ENCODE measurements at regions not wholly inside any gene's neighbourhood (a gene's known extent, or its start where the extent isn't known, plus 50 kb on each side); places are given as distances from the start of the nearest gene placed in this dataset.
A peak's percentile ranks its signal among the peaks of the same experiment; 100 is the strongest.

DNA sequence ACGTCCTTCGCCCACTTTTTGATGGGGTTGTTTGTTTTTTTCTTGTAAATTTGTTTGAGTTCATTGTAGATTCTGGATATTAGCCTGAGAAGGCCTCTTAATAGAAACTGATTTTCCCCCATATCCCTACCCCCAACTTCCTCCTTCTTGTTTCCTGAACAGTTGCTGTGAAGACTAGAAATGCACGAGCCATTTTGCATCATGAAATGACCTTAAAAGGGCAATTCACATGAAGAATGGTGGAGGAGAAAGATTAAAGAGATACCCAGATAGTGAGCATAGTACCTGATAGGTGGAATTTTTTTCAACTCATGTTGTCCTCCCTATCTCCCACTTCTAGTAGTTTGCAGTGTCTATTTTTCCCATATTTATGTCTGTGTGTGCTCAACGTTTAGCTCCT is 55.2 kb upstream of the KCNH8 start:
- DNase-seq: no peak

DNA sequence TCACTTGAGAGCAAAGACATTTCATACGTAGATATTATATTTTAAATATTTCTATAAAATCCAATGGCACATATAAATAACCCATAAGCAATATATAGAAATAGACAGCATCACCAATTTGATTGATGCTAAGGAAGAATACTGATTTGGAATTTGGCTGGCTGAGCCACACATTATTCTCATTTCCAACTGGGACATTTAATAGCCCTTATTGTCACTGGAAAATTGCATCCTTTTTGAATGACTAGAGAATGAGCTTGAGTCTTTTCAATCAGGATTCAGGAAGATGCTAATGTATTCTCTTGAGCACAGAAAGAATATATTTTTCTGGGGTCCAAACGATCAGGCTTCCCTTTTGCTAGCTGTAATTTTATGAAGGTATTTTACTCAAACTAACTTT is 70.9 kb upstream of the KCNH8 start:
- no peak for DNase-seq

GRCh38 chr3:19075037-19075436 is 73.3 kb upstream of the KCNH8 start:
- no peak for DNase-seq

DNA sequence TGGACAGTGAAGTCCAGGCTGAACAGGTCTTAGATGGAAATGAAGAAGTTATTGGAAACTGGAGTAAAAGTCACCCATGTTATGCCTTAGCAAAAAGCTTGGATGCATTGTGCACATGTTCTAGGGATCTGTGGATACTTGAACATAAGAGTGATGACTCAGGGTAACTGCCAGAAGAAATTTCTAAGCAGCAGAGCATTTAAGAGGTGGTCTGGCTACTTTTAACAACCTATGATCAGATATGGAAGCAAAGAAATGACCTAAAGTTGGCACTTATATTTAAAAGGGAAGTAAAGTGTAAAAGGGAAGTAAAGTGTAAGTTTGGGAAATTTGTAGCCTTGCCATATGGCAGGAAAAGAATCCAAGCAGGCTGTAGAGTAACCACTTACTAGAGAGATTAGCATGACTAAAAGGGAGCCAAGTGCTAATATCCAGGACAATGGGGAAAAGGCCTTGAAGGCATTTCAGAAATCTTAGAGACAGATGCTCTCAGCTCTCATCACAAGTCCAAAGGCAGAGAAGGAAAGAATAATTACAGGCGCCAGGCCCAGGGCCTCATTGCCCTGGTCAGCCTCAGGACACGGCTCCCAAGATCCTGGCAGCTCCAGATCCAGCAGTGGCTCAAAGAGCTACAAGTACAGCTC is 73.9 kb upstream of the KCNH8 start:
- peak; percentile 6 for DNase-seq

DNA sequence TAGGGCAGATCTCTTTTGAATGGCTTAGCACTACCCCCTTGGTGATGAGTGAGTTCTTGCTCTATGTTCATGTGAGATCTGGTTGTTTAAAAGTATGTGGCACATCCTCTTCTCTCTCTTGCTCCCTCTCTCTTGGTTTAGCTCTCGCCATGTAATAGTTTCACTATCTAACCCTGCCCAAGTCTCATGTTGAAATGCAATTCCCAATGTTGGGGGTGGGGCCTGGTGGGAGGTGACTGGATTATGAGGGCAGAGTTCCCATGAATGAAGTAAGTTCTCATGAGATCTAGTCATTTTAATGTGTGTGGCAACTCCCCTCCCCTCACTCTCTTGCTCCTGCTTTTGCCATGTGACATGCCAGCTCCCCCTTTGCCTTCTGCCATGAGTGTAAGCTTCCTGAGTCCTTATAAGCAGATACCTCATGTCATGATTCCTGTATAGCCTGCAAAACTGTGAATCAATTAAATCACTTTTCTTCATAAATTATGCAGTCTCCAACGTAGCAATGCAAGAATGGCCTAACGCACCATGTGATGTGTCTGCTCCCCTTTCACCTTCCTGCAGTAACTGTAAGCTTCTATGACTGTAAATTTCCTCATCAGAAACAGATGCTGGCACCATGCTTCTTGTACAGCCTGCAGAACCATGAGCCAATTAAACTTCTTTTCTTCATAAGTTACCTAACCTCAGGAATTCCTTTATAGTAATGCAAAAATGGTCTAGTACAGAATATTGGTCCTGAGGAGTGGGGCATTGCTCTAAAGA is 74.8 kb upstream of the KCNH8 start:
- DNase-seq: peak; percentile 5

- DNase-seq: no peak
Observed at GRCh38 chr3:19070325-19070724, 78.0 kb upstream of the KCNH8 start.

DNA sequence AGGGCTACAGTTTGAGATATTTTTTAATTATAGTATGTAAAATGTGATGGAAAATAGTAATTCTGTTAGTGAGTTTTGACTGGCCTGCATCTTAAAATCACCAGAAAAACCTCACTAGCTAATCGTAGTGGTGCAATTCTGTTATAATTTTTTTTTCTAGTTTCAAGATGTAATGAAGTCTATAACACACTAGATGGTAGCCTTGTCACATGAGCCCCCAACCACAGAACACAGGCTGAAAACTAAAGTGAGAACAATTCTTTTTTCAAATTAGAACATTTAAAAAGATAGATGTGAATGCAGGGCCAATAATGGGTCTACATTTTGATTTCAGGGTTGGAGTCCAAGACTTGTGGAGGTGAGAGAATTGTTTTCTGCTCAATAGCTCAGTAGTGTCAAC is 83.3 kb upstream of the KCNH8 start:
- DNase-seq: no peak

GRCh38 chr3:19063936-19064335 is 84.4 kb upstream of the KCNH8 start:
- DNase-seq: no peak

DNA sequence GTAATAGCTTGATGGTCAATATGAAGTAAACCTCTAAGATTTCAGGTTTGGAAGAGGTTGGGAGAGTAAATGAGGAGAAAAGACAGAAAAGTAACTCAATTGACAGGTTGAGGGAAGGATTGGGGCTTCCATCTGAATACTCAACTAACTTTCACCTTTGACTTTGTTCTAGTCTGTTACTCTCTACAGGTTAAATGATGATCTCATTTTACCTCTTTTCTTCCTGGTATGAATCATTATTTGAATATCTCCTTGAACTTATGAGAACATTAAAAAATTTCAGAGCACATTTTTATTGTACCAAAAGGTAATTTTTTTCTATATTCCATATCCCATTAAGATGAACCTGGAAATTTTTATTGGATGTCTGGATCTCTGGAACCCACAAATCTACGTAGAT is 87.9 kb upstream of the KCNH8 start:
- DNase-seq: no peak

DNA sequence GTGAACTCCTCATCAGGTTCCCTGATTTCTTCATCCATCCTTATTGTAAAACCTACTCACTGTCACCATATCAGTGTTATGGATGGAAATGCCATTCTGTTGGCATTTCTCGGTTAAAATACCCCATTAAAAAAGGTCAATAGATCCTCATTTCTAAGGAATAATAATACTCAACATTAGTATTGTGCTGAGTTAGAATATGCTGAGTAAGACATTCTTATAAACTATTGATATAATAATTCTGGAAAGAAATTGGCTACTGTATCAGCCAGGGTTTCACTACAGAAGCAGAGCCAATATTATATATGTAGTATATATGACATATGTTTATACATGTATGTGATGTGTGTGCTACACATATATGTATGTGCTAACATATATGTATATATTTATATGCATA is 95.4 kb upstream of the KCNH8 start:
- no peak for DNase-seq

- peak; percentile 1 for DNase-seq
Observed at GRCh38 chr3:19046440-19046839, 101.9 kb upstream of the KCNH8 start.

GRCh38 chr3:19030522-19030839 is 117.8 kb upstream of the KCNH8 start:
- DNase-seq: no peak

- no peak for DNase-seq
Observed at GRCh38 chr3:19029837-19030521, 118.3 kb upstream of the KCNH8 start.

DNA sequence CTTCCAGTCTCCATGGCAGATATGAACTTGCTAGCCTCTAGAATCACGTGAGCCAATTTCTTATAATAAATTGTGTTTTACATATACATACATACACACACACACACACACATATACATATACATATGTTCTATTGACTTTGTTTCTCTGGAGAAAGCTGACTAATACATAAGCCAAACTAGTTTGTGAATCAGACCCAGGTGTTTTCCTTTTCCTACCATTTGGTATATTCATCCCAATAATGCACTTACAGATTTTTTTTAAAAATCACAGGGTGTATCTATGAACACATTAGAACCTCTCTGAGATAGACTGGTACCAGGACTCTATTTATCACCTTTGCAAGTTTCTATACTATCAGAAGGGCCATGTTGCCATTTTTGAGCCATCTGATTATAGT is 122.9 kb upstream of the KCNH8 start:
- no peak for DNase-seq

GRCh38 chr3:19022546-19022945 is 125.8 kb upstream of the KCNH8 start:
- no peak for DNase-seq

- DNase-seq: no peak
Observed at GRCh38 chr3:19016851-19017250, 131.5 kb upstream of the KCNH8 start.

GRCh38 chr3:19013879-19014278 is 134.4 kb upstream of the KCNH8 start:
- DNase-seq: no peak

GRCh38 chr3:19012846-19013245 is 135.5 kb upstream of the KCNH8 start:
- DNase-seq: no peak

GRCh38 chr3:19002606-19003005 is 145.7 kb upstream of the KCNH8 start:
- DNase-seq: no peak

GRCh38 chr3:18998069-18998468 is 150.2 kb upstream of the KCNH8 start:
- no peak for DNase-seq

DNA sequence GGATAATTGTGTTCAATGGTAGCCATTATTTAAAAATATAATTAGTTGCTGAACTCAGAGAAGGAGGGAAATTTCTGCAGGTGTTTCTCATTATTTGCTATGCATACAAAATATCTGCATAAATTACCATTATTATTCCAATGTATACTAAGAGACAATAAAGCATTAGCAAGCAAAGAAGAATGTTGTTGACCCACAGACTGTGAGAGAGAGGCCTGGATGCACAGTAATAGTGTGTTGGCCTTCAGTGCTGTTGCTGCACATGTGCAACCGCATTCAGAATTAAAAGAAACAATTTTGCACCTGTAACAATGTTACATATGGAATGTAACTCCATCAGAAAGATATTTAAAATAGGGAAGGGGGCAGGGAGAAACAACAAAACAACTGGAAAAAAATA is 155.6 kb upstream of the KCNH8 start:
- DNase-seq: no peak

- DNase-seq: no peak
Observed at GRCh38 chr3:18989237-18989795, 159.0 kb upstream of the KCNH8 start.

DNA sequence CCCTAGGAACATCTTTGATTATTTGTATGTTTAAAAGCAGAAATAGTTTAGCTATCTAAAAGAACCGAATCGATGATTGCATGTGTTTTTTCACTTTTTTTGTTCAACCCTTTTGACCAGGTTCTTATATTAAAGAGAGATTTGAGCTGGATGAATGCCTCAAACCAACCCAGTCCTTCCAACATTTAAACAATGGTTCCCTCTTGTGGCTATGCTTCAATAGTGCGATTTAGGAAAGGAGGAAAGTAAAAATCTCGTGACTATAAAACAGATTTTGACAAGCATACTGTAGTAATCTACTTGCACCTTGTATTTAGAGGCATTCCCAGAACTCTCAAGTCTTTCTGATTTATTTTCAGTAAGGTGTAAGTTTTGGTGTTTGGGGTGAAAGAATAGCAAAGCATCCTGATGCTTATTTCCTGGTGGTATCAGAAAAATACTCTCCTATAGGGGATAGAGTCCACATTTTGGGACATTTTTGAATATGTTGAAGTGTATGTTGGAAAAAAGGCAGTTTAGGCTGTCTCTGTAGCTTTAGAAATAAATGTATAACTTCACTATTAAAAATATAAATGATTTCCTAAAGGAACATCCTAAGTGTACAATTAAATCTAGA is 159.6 kb upstream of the KCNH8 start:
- peak; percentile 16 for DNase-seq
